Ovary (tissue), 7 donors: ENCODE measurements at regions not wholly inside any gene's neighbourhood (a gene's known extent, or its start where the extent isn't known, plus 50 kb on each side); places are given as distances from the start of the nearest gene placed in this dataset.

Experiments used
- DNase-seq, 5 donors: peaks; one replicate each; pipeline ENCODE4 v3.0.0-alpha.2; 2019 to 2020
- H3K27ac ChIP-seq, 2 donors: fragments of 200-600 bp; one replicate each; pipeline versions ENCODE4 v1.5.1 to v1.8.0; 2019 to 2022
- H3K27me3 ChIP-seq: fragments of 200-600 bp; one replicate; pipeline ENCODE4 v1.8.0; 2022
- H3K36me3 ChIP-seq: fragments of 200-600 bp; sonication (generic); one replicate; pipeline ENCODE4 v1.5.1; 2019
- H3K4me1 ChIP-seq: one replicate; pipeline ENCODE4 v1.8.1; 2013; ENCODE audit warnings: mild to moderate bottlenecking, moderate library complexity; ENCODE audit not compliant: insufficient read depth
- H3K4me3 ChIP-seq: fragments of 200-600 bp; sonication (generic); one replicate; pipeline ENCODE4 v1.5.1; 2017
- H3K9me3 ChIP-seq, 2 donors: fragments of 200-600 bp in 1 of 2; sonication (generic) in 1 of 2; one replicate each; pipeline versions ENCODE4 v1.5.1 to v1.8.1; 2013 to 2019; ENCODE audit warnings: mild to moderate bottlenecking in 1 of 2, moderate library complexity in 1 of 2
- CTCF ChIP-seq, 3 donors: fragments of 450-650 bp in 2 of 3; fragments of 200-600 bp in 1 of 3; IDR thresholded peaks; one replicate each; pipeline versions ENCODE4 v1.5.1 to v1.8.0; 2016 to 2022; ENCODE audit warnings: antibody characterized with exemption in 3 of 3, mild to moderate bottlenecking in 1 of 3
- EP300 ChIP-seq: sonication (generic); formaldehyde crosslinking; IDR thresholded peaks from one replicate; pipeline ENCODE4 v1.6.1; 2017; ENCODE audit warnings: antibody characterized with exemption
- POLR2A ChIP-seq: fragments of 450-650 bp; IDR thresholded peaks from one replicate; pipeline ENCODE4 v1.6.1; 2017; ENCODE audit warnings: antibody characterized with exemption, mild to moderate bottlenecking, moderate library complexity
- WGBS, 3 donors: extraction: QIAGEN DNeasy Blood & Tissue Kit in 1 of 3; methylation state at CpG; one replicate each; pipeline versions ENCODE4 v1.1.5 to v1.1.7; 2013 to 2017; 5-methylcytosine and 5-hydroxymethylcytosine counted together
- intact Hi-C, 4 donors: fragments of 100-400 bp; cut with DNase I; formaldehyde crosslinking; loops; one replicate each; pipeline versions ENCODE4 v1.11.0 to v1.15.1; 2022 to 2023
- donor health status: DM: no; HTN: no; CAD: no; lungs with moderate emphysema.
- donor health status: DM: no; HTN: no; CAD: no.
- donor health status: Bipolar disorder and iron deficiency.
- donor health status: DM: no; HTN: no; CAD: no.
- donor health status: DM: yes; HTN: yes; CAD: no.

- H3K36me3 ChIP-seq, result no peaks in the 10 kb centered on the region
- no peaks in the 10 kb centered on the region for H3K9me3 ChIP-seq
- 64 to 75% (median 66%) methylated on average over 6 of the region's 6 CpGs for WGBS, 3 donors
- no peak for TF ChIP-seq POLR2A
- H3K27ac ChIP-seq, result no peak overlapping the region
- H3K4me3 ChIP-seq, result no peak overlapping the region
- DNase-seq, result no peak
- no peaks in the 10 kb centered on the region for H3K27me3 ChIP-seq
- H3K4me1 ChIP-seq, result no peaks in the 10 kb centered on the region
- intact Hi-C loops, result no loop called here
Observed at GRCh38 chrX:49760290-49760890, 64.6 kb upstream of the PAGE1 start.

GRCh38 chrX:49756692-49757091 lies 60.9 kb upstream of the PAGE1 start:
- no peak for DNase-seq
- intact Hi-C loops, result loop anchor here in 1 of 4 donors (10.0 kb wide), 1 partner anchor 462 kb away; no protein-coding TSS in a partner anchor
- no peak overlapping the region for H3K4me3 ChIP-seq
- H3K9me3 ChIP-seq, result no peaks in the 10 kb centered on the region
- 29 to 31% (median 31%) methylated on average over 2 of the region's 2 CpGs for WGBS, 3 donors
- no peaks in the 10 kb centered on the region for H3K36me3 ChIP-seq
- no peaks in the 10 kb centered on the region for H3K4me1 ChIP-seq
- no peaks in the 10 kb centered on the region for H3K27me3 ChIP-seq
- H3K27ac ChIP-seq, result no peak overlapping the region
- TF ChIP-seq POLR2A (no peak), EP300 (no peak), CTCF (IDR thresholded peaks at IDR 0.05) (no peak)

GRCh38 chrX:49754233-49754857 lies 58.6 kb upstream of the PAGE1 start:
- no peak for TF ChIP-seq EP300
- peak; percentile 27 to 42 (median 38) for TF ChIP-seq CTCF (IDR thresholded peaks at IDR 0.05)
- no peak for TF ChIP-seq POLR2A
- intact Hi-C loops, result loop anchor here in 1 of 4 donors (10.0 kb wide), 1 partner anchor 460 kb away; no protein-coding TSS in a partner anchor
- Histone ChIP-seq H3K4me1 (no peaks in the 10 kb centered on the region), H3K27me3 (no peaks in the 10 kb centered on the region), H3K27ac (no peak overlapping the region), H3K36me3 (no peaks in the 10 kb centered on the region), H3K9me3 (no peaks in the 10 kb centered on the region), H3K4me3 (no peak overlapping the region)
- DNase-seq, result peak; percentile 18 to 49 (median 42)
- 13 to 17% (median 15%) methylated on average over 6 of the region's 6 CpGs for WGBS, 3 donors

GRCh38 chrX:49753691-49754090 lies 57.9 kb upstream of the PAGE1 start:
- TF ChIP-seq POLR2A (no peak), EP300 (no peak), CTCF (IDR thresholded peaks at IDR 0.05) (no peak)
- no peak for DNase-seq
- H3K4me3 ChIP-seq, result no peak overlapping the region
- H3K27me3 ChIP-seq, result no peaks in the 10 kb centered on the region
- no peaks in the 10 kb centered on the region for H3K36me3 ChIP-seq
- intact Hi-C loops, result loop anchor here in 1 of 4 donors (10.0 kb wide), 1 partner anchor 459 kb away; no protein-coding TSS in a partner anchor
- H3K4me1 ChIP-seq, result no peaks in the 10 kb centered on the region
- no peaks in the 10 kb centered on the region for H3K9me3 ChIP-seq
- 83 to 85% (median 84%) methylated on average over 5 of the region's 5 CpGs for WGBS, 3 donors
- no peak overlapping the region for H3K27ac ChIP-seq
